ENCODE measurements at regions not wholly inside any gene's neighbourhood (a gene's known extent, or its start where the extent isn't known, plus 50 kb on each side); places are given as distances from the start of the nearest gene placed in this dataset.

GRCh38 chr2:39925312-39925711 lies 146.3 kb upstream of the THUMPD2 start (continued):
- TF ChIP-seq BRCA1 (IDR thresholded peaks at IDR 0.05; ENCODE audit: low read depth, low read length) (no peak), ATF3 (IDR thresholded peaks at IDR 0.05; ENCODE audit: insufficient read depth, low read depth, low read length) (no peak), SIRT6 (IDR thresholded peaks at IDR 0.05; ENCODE audit: low read length) (no peak), EP300 (IDR thresholded peaks at IDR 0.05; ENCODE audit: borderline replicate concordance in 1 of 2, low read depth in 2 of 2, low read length in 2 of 2) (no peak), FOSL1 (IDR thresholded peaks at IDR 0.05; ENCODE audit: insufficient read depth, low read depth, low read length) (no peak), TBP (IDR thresholded peaks at IDR 0.05; ENCODE audit: low read depth, low read length) (no peak), CHD1 (IDR thresholded peaks at IDR 0.05; ENCODE audit: low read depth, low read length) (no peak), NRF1 (IDR thresholded peaks at IDR 0.05; ENCODE audit: low read depth, low read length) (no peak), BACH1 (IDR thresholded peaks at IDR 0.05; ENCODE audit: low read length) (no peak), CBX5 (IDR thresholded peaks at IDR 0.05; ENCODE audit: low read depth, low read length) (no peak), CREB1 (IDR thresholded peaks at IDR 0.05) (no peak), YY1 (IDR thresholded peaks at IDR 0.05; ENCODE audit: low read depth, low read length) (no peak), SUZ12 (IDR thresholded peaks at IDR 0.05; ENCODE audit: low read length) (no peak), EZH2 (IDR thresholded peaks at IDR 0.05; ENCODE audit: low read depth, low read length, severe bottlenecking) (no peak), SP1 (IDR thresholded peaks at IDR 0.05; ENCODE audit: low read depth, low read length) (no peak), NANOG (IDR thresholded peaks at IDR 0.05; ENCODE audit: insufficient read depth, low read depth, low read length, poor library complexity, severe bottlenecking) (no peak), CBX8 (IDR thresholded peaks at IDR 0.05; ENCODE audit: borderline replicate concordance, low read depth, low read length) (no peak), ATF2 (IDR thresholded peaks at IDR 0.05; ENCODE audit: low read length) (no peak)

Data from H1 (cell line).